NCI-H2107 treated with DMSO at 0.1 percent for 48 hours (cell line): ENCODE measurements at regions not wholly inside any gene's neighbourhood (a gene's known extent, or its start where the extent isn't known, plus 50 kb on each side); places are given as distances from the start of the nearest gene placed in this dataset.
"Not testable (repeated sequence)": the region's sequence is repeated elsewhere in the genome, so short reads cannot be mapped to it uniquely, and the experiment has no call there.

ENCODE experiments used
- DNase-seq: peaks from one replicate; lab custom pipeline; 2025; ENCODE audit not compliant: unreplicated experiment; lab: John Stamatoyannopoulos, UW

DNA sequence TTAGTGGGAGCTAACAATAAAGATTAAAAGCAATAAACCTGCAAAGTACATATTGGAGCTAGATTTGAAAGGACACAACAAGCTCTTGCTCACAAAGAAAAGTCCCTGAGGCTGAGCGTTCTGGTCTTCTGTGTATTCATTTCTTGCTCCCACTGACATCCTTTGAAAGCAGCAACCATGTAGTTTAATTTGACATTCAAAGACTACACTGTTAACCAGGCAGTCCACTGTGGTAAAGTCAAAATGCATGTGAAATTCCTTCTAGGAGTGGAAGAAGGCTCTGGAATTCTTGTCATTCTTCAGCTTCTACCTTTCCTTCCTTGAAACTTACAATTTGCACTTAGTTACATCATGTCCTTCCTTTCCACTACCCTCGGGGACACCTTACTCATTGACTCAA, 480.7 kb downstream of the CSNK1G3 start:
- DNase-seq = no peak

- DNase-seq = no peak
Observed at GRCh38 chr5:123987956-123988355, 476.0 kb downstream of the CSNK1G3 start.

- no peak for DNase-seq
Observed at GRCh38 chr5:123976379-123977033, 464.5 kb downstream of the CSNK1G3 start.

DNA sequence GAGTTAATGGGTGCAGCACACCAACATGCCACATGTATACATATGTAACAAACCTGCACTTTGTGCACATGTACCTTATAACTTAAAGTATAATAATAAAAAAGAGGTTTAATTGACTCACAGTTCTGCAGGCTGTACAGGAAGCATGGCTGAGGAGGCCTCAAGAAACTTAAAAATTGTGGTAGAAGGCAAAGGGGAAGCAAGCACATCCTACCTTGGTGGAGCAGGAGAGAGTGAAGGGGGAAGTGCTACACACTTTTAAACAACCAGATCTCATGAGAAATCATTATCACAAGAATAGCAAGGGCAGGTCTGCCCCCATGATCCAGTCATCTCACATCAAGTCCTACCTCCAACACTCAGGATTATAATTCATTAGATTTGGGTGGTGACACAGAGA, 463.5 kb downstream of the CSNK1G3 start:
- DNase-seq = not testable (repeated sequence)

DNA sequence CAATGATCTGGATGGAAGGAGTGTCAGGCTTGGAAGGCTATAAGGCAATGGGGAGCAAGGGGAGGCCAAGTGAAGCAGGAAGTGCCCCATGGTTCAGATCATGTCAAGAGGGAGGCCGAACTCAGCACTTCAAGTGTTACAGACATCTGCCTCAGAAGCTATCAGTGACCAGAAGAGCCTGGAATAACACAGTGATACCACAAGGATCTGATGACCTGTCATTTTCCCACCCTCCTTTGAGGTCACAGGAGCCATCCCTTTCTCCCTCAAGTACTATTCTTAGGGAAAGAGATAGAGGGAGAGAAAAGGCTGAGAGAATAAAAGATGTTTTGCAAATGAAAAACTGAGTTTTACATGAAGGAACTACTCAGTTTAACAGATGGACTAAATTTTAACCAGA, 454.8 kb downstream of the CSNK1G3 start:
- no peak for DNase-seq

GRCh38 chr5:123965626-123966025, 453.6 kb downstream of the CSNK1G3 start:
- DNase-seq = no peak

DNA sequence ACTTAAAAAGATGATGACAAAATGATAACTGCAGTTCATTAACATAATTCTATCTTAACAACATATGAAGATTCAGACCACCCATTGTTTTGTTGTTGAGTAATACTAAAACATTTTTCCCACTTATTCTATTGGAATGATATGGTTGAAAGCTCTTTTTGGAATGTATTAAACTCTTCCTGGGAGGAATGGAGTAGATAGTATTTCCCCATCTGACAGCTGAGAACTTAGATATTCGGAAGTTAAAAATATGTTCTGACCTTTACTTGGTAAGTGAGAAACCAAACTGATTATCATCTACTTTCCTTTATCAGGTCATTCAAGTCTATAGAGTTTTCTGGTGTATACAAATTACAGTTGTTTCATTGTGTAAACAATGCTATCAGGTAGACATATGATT, 452.9 kb downstream of the CSNK1G3 start:
- no peak for DNase-seq

DNA sequence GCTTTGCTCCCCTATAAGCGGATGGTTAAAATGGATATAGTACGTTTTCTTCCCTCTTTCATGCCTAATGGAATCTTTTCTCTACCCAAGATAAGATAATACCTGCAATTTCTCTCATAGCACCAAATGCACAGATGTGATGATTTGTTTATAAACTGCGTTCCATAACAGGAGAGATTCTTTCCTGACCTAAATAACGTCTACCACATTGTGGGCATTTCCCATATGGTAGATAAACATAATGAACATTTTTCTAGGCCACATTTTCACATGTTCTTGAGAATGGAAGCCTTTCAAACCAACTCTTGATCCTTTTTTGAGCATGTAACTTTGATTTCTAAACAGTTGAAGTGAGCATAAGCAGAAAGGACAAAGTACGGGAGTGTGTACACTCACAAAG, 448.5 kb downstream of the CSNK1G3 start:
- DNase-seq = no peak

DNA sequence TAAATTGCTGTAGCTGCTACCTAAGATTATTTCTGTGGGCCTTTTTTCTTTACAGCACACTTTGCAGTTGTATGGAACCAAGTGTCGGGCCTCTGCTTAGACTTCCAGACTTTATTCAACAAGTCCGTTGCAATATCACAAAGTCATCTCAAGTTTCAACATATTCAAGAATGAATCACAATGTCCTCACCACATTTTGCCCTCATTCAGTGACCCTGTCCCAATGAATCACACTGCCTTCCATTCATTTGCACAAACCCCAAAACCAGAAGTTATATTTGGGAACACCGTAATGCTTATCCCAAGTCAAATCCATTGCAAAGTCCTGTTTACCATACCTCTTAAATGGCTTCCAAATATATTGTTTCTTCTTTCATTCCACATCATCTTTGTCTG, 439.6 kb downstream of the CSNK1G3 start:
- no peak for DNase-seq

GRCh38 chr5:123950701-123951581, 439.0 kb downstream of the CSNK1G3 start:
- no peak for DNase-seq

DNA sequence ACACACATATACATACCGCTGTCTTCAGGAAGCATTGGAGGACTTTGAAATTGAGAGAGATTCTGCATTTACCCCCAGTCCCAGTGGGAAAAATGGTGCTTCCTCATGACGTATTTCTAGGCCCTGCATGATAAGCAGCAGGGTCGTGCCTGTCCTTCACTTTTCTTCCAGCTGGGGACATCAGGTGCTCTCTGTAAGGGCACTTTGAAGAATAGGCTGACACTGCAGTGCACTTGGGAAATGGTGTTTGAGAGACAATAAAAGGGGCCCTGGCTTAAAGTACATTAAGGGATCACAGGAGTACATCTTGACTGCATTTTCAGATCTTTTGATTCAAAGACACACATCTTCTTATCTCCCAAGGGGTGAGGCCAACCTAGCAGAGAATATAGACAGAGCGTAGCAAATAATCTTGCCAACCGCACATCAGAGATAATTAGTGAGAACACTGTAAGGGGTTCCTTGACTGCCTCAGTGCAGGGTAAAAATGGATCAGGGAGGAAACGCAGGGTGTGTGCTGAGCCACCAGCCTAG, 437.9 kb downstream of the CSNK1G3 start:
- no peak for DNase-seq

- no peak for DNase-seq
Observed at GRCh38 chr5:123949043-123949804, 437.2 kb downstream of the CSNK1G3 start.

DNA sequence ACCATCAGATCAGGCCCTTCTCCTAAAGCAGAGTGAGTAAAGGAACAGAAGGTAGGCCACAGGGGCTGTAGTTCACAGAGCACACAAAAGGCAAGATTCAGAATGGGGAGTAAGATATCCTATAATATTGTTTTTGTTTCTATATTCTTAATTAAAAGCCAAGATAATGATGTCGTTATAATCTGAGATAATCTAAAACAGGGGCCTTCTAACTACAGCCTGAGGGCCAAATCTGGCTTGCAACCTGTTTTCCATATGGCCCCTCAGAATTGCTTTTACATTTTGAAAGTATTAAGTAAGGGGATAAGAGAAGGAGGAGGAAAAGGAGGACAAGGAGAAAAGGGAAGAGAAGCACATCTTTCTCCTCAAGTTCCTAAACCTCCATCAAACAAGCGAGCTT, 435.8 kb downstream of the CSNK1G3 start:
- no peak for DNase-seq

DNA sequence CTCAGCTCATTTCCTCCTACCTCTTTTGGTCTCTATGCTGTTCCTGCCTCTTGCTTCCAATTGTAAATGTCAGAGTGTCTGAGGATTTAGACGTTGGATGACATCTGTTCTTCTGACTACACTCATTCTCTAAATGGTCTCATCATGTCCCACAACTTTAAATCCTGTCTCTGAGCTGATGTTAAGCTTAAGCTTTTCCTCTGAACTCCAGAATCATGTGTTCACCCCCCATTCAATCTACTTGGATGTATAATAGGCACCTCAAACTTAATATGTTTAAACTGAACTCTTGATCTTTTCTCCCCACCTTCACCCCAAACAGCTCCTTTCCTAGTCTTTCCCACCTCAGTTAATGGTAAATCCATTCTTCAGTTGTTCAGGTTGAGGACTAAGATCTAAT, 433.6 kb downstream of the CSNK1G3 start:
- DNase-seq = no peak

- no peak for DNase-seq
Observed at GRCh38 chr5:123943151-123943550, 431.2 kb downstream of the CSNK1G3 start.

DNA sequence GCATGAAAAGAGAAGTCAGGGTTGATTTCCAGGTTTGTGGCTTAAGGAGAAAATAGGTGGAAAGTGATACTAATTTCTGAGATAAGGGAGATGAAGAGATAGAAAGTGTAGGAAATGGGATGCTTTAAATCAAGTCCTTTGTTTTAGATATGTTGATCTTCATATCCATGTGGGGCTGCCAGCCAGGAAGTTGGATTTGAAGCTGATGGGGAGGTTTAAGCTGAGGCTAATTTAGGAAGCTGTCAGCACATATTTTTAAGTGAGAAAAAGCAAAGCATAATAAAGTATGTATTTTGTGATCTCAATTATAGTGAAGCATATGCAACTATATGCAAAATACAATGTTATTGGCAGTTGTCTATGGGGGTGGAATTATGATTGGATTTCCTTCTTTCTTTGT, 428.4 kb downstream of the CSNK1G3 start:
- no peak for DNase-seq

DNA sequence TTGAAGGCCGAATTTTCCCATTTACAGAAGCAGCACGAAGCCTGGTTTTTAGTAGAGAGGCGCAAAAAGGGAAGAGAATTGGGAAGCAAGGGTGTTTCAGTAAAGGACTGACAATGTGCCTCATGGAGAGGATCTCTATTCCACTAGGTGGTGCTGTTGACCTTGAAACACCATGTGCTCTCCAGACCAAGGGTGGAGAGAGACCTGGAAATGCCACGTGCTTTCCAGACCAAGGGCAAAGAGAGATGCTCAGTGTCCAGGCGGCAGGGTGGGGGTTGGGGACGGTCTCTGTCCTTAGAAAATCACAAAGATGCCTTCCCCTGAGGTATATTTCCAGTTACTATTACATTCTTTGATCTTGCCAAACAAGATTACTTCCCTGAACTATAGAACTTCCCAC, 425.3 kb downstream of the CSNK1G3 start:
- DNase-seq = no peak

DNA sequence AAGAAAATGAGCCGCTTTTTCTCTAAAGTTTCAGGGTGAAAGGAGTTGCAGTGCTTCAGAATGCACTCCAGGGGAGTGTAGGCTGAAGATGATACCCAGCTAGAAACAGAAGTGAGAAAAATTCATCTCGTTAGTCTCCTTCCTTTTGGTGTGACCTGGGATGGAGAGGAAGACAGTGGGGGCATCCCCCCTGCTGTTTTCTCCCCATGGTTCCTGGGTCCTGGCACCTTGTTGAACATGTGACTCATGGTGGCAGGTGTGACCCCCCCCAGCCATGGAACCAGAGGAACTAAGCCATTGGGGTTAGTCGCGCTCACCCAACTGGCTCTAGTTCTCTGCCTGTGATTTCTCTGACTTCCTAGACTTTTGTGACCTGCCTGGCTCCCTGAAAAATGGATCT, 424.6 kb downstream of the CSNK1G3 start:
- no peak for DNase-seq

- not testable (repeated sequence) for DNase-seq
Observed at GRCh38 chr5:123933812-123934211, 421.8 kb downstream of the CSNK1G3 start.

DNA sequence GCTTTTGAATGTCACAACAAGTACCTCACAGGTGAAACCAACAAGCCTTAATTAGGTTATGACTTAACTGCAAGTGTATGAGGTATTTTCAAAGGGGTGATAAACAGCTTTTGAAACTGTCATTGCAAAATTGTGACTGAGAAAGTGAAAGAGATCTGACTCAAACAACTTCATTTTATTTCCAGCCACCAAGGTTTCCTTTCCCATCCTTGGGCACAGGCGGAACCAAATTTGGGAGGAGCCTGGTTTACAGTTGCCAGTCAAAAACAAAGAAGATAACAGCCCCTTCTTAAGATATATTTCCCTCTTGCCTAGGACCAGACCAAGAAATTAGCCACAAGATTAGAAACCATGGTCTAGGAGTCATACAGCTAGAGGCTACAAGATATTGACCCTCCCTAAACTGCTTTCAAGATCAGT, 417.1 kb downstream of the CSNK1G3 start:
- DNase-seq = no peak

- DNase-seq = no peak
Observed at GRCh38 chr5:123928401-123928800, 416.4 kb downstream of the CSNK1G3 start.

DNA sequence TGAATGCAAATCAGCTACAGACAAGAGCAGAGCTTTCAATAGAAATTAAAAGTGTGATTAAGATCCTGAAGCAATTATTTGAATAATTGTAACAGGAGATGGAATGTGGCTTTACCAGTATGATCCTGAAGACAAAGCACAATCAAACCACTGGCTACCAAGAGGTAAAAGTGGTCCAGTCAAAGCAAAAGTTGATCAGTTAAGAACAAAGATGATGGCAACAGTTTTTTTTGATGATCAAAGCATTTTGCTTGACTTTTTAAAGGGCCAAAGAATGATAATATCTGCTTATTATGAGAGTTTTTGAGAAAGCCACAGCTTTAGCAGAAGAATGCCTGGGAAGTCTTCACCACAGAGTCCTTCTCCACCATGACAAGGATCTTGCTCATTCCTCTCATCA, 409.2 kb downstream of the CSNK1G3 start:
- DNase-seq = no peak
